NCI-H1694 treated with DMSO at 0.1 percent for 48 hours (cell line): ENCODE measurements at regions not wholly inside any gene's neighbourhood (a gene's known extent, or its start where the extent isn't known, plus 50 kb on each side); places are given as distances from the start of the nearest gene placed in this dataset.
"Not testable (repeated sequence)": the region's sequence is repeated elsewhere in the genome, so short reads cannot be mapped to it uniquely, and the experiment has no call there.

Experiments used
- DNase-seq: peaks from one replicate; lab custom pipeline; 2025; lab: John Stamatoyannopoulos, UW

GRCh38 chr1:189033169-189033568 is 1444.5 kb downstream of the BRINP3 start:
- DNase-seq = no peak

GRCh38 chr1:189036628-189037027 is 1441.0 kb downstream of the BRINP3 start:
- DNase-seq = no peak

- DNase-seq = no peak
Measured at GRCh38 chr1:189046127-189046526, 1431.5 kb downstream of the BRINP3 start.

GRCh38 chr1:189084811-189085210 is 1392.9 kb downstream of the BRINP3 start:
- peak; percentile 5 for DNase-seq

GRCh38 chr1:189103956-189104355 is 1373.7 kb downstream of the BRINP3 start:
- no peak for DNase-seq

GRCh38 chr1:189117072-189117770 is 1360.4 kb downstream of the BRINP3 start:
- no peak for DNase-seq

- no peak for DNase-seq
Measured at GRCh38 chr1:189121941-189122340, 1355.7 kb downstream of the BRINP3 start.

- no peak for DNase-seq
Measured at GRCh38 chr1:189125694-189126093, 1352.0 kb downstream of the BRINP3 start.

GRCh38 chr1:189131576-189131975 is 1346.1 kb downstream of the BRINP3 start:
- no peak for DNase-seq

- DNase-seq = not testable (repeated sequence)
Measured at GRCh38 chr1:189139748-189140147, 1337.9 kb downstream of the BRINP3 start.

- no peak for DNase-seq
Measured at GRCh38 chr1:189141056-189141455, 1336.6 kb downstream of the BRINP3 start.

- no peak for DNase-seq
Measured at GRCh38 chr1:189149547-189150375, 1327.9 kb downstream of the BRINP3 start.

GRCh38 chr1:189150624-189151023 is 1327.0 kb downstream of the BRINP3 start:
- DNase-seq = no peak

GRCh38 chr1:189151361-189151760 is 1326.3 kb downstream of the BRINP3 start:
- DNase-seq = no peak

GRCh38 chr1:189152685-189153084 is 1325.0 kb downstream of the BRINP3 start:
- DNase-seq = no peak

- no peak for DNase-seq
Measured at GRCh38 chr1:189158155-189158554, 1319.5 kb downstream of the BRINP3 start.

GRCh38 chr1:189175889-189176288 is 1301.8 kb downstream of the BRINP3 start:
- no peak for DNase-seq

GRCh38 chr1:189180057-189180456 is 1297.6 kb downstream of the BRINP3 start:
- no peak for DNase-seq

- no peak for DNase-seq
Measured at GRCh38 chr1:189185097-189185496, 1292.6 kb downstream of the BRINP3 start.

- no peak for DNase-seq
Measured at GRCh38 chr1:189192741-189193520, 1284.7 kb downstream of the BRINP3 start.

- no peak for DNase-seq
Measured at GRCh38 chr1:189205863-189206262, 1271.8 kb downstream of the BRINP3 start.

- DNase-seq = no peak
Measured at GRCh38 chr1:189206617-189207016, 1271.0 kb downstream of the BRINP3 start.

- no peak for DNase-seq
Measured at GRCh38 chr1:189211742-189212141, 1265.9 kb downstream of the BRINP3 start.
